ENCODE measurements at regions not wholly inside any gene's neighbourhood (a gene's known extent, or its start where the extent isn't known, plus 50 kb on each side); places are given as distances from the start of the nearest gene placed in this dataset.

DNA sequence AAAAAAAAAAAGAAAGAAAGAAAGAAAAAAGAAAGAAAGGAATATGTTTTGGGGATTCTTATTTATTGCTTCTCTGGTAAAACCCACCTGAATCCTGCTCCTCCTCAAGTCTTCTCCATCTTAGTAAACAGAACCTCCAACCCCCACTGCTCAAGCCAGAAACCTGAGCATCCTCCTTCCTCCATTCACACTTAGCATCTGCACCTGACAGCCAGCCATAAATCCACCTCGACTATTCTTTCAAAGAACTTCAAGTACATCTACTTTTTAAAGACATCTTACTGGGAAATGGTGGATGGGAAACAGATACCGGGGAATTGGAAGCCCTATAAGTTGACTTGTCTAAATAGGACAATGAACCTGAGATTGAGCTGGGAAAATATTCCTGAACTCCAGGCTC is 519.9 kb upstream of the DPP6 start:
- TF ChIP-seq EZH2phosphoT487 (IDR thresholded peaks at IDR 0.05; ENCODE audit: low read depth): no peak
- TF ChIP-seq, protein P1, sequence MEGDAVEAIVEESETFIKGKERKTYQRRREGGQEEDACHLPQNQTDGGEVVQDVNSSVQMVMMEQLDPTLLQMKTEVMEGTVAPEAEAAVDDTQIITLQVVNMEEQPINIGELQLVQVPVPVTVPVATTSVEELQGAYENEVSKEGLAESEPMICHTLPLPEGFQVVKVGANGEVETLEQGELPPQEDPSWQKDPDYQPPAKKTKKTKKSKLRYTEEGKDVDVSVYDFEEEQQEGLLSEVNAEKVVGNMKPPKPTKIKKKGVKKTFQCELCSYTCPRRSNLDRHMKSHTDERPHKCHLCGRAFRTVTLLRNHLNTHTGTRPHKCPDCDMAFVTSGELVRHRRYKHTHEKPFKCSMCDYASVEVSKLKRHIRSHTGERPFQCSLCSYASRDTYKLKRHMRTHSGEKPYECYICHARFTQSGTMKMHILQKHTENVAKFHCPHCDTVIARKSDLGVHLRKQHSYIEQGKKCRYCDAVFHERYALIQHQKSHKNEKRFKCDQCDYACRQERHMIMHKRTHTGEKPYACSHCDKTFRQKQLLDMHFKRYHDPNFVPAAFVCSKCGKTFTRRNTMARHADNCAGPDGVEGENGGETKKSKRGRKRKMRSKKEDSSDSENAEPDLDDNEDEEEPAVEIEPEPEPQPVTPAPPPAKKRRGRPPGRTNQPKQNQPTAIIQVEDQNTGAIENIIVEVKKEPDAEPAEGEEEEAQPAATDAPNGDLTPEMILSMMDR (IDR thresholded peaks at IDR 0.05; ENCODE audit: low read depth, low read length): no peak
